Erythroblast (primary cell): ENCODE measurements at regions not wholly inside any gene's neighbourhood (a gene's known extent, or its start where the extent isn't known, plus 50 kb on each side); places are given as distances from the start of the nearest gene placed in this dataset.

Experiments
- GATA1 ChIP-seq: IDR thresholded peaks from 2 replicates; pipeline ENCODE4 v1.6.1; 2011; ENCODE audit warnings: low read depth, mild to moderate bottlenecking, control low read depth, low read length, moderate library complexity
- POLR2A ChIP-seq: IDR thresholded peaks from 2 replicates; pipeline ENCODE4 v1.6.1; 2011; ENCODE audit warnings: mild to moderate bottlenecking, low read length

- TF ChIP-seq POLR2A (no peak), GATA1 (no peak)
Observed at GRCh38 chr3:95710684-95711083, 1103.7 kb upstream of the EPHA6 start.
